ENCODE measurements at regions not wholly inside any gene's neighbourhood (a gene's known extent, or its start where the extent isn't known, plus 50 kb on each side); places are given as distances from the start of the nearest gene placed in this dataset.

DNA sequence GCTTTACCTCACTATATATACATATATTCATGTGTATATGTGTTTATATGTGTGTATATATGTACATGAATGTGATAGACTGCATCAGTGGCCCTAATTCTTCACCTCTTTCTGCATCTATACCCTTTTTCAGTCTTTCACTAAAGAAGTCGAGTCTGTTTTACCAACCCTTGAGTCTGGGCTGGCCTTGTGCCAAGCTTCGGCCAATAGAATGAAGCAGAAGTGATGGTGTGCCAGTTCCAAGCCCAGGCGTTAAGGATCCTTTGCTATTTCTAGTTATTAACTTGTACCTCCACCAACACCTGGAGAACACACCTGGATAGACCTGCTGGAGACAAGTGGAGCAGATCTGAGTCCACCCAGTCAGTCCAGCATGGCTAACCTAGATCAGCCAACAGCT, 61.6 kb upstream of the PPM1J start:
- H3K4me3 Mint-ChIP-seq (ENCODE audit: unreplicated experiment) = no peak overlapping the region
- no peaks in the 10 kb centered on the region for H3K27me3 Mint-ChIP-seq (ENCODE audit: insufficient read depth, unreplicated experiment)
- ChIA-PET POLR2A (no interaction called here), CTCF (interaction anchor here (0.6 kb wide), 1 partner anchor 21 kb away, joined by 3 read pairs; no protein-coding TSS in a partner anchor)
- H3K9me3 Mint-ChIP-seq (ENCODE audit: unreplicated experiment) = no peaks in the 10 kb centered on the region
- intact Hi-C loops (cut with micrococcal nuclease) = no loop called here
- no peaks in the 10 kb centered on the region for H3K4me1 Mint-ChIP-seq (ENCODE audit: insufficient read depth, unreplicated experiment)
- DNase-seq (ENCODE audit: unreplicated experiment) = no peak
- H3K36me3 Mint-ChIP-seq (ENCODE audit: insufficient read depth, unreplicated experiment) = no peaks in the 10 kb centered on the region
- BruUV-seq (replicated peaks) = no TSS peak
- TF ChIP-seq, protein P1, sequence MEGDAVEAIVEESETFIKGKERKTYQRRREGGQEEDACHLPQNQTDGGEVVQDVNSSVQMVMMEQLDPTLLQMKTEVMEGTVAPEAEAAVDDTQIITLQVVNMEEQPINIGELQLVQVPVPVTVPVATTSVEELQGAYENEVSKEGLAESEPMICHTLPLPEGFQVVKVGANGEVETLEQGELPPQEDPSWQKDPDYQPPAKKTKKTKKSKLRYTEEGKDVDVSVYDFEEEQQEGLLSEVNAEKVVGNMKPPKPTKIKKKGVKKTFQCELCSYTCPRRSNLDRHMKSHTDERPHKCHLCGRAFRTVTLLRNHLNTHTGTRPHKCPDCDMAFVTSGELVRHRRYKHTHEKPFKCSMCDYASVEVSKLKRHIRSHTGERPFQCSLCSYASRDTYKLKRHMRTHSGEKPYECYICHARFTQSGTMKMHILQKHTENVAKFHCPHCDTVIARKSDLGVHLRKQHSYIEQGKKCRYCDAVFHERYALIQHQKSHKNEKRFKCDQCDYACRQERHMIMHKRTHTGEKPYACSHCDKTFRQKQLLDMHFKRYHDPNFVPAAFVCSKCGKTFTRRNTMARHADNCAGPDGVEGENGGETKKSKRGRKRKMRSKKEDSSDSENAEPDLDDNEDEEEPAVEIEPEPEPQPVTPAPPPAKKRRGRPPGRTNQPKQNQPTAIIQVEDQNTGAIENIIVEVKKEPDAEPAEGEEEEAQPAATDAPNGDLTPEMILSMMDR (IDR thresholded peaks at IDR 0.05; ENCODE audit: unreplicated experiment) = no peak
- no peak overlapping the region for H3K27ac Mint-ChIP-seq (ENCODE audit: low read depth, unreplicated experiment)

DNA sequence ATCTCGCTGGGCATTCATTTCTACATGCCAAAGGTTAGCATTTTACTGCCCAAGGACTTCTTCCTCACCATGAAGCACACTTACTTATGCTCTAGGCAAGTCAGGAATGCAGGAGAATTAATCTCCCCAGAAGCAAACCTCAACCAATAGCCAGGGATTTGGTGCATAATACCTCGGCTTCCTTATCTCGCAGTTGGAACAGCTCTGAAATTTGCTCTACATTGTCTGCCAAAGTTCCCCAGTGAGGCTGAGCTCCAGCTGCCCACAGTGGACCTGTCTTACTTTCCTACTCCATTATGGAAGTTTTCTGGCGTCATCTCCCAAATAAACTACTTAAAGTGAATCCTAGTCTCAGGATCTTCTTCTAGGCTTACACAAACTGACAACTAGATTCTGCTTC, 57.6 kb upstream of the PPM1J start:
- no peaks in the 10 kb centered on the region for H3K4me1 Mint-ChIP-seq (ENCODE audit: insufficient read depth, unreplicated experiment)
- TF ChIP-seq, protein P1 (IDR thresholded peaks at IDR 0.05; ENCODE audit: unreplicated experiment) = no peak
- intact Hi-C loops (cut with micrococcal nuclease) = no loop called here
- no peaks in the 10 kb centered on the region for H3K27me3 Mint-ChIP-seq (ENCODE audit: insufficient read depth, unreplicated experiment)
- H3K4me3 Mint-ChIP-seq (ENCODE audit: unreplicated experiment) = no peak overlapping the region
- BruUV-seq (replicated peaks) = no TSS peak
- CTCF ChIA-PET = no interaction called here
- DNase-seq (ENCODE audit: unreplicated experiment) = no peak
- POLR2A ChIA-PET = no interaction called here
- no peaks in the 10 kb centered on the region for H3K9me3 Mint-ChIP-seq (ENCODE audit: unreplicated experiment)
- H3K27ac Mint-ChIP-seq (ENCODE audit: low read depth, unreplicated experiment) = no peak overlapping the region
- peaks cover 4% of the 10 kb centered on the region for H3K36me3 Mint-ChIP-seq (ENCODE audit: insufficient read depth, unreplicated experiment)

DNA sequence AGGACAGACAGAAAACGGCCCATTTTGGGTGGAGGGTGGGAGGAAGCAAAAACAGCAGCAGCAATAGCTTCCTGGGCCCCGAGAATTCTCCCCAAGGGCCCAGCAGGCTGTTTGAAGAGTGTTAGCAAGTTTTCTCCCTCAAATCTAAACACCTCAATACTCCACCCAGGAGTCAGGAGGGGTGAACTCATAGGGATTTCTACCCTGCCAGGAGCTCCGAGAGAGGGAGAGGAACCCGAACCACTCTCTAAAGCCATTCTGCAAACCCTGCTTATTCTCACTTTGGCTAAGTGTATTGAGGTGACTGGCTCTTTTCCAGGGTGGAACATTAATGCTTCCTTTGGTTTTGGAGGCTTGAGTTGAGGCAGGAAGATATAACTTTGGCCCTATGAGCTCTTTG, 55.6 kb upstream of the PPM1J start:
- POLR2A ChIA-PET = interaction anchor here (0.9 kb wide), 1 partner anchor 18 kb away, joined by 3 read pairs; no protein-coding TSS in a partner anchor
- no peak for DNase-seq (ENCODE audit: unreplicated experiment)
- CTCF ChIA-PET = interaction anchor here (0.8 to 1.1 kb wide), 4 partner anchors 34 to 55 kb away, joined by 3 to 4 read pairs (median 4); a partner anchor contains a TSS
- Mint-ChIP-seq H3K36me3 (ENCODE audit: insufficient read depth, unreplicated experiment) (peaks cover 4% of the 10 kb centered on the region), H3K27me3 (ENCODE audit: insufficient read depth, unreplicated experiment) (no peaks in the 10 kb centered on the region), H3K9me3 (ENCODE audit: unreplicated experiment) (no peaks in the 10 kb centered on the region), H3K4me1 (ENCODE audit: insufficient read depth, unreplicated experiment) (no peaks in the 10 kb centered on the region), H3K27ac (ENCODE audit: low read depth, unreplicated experiment) (no peak overlapping the region), H3K4me3 (ENCODE audit: unreplicated experiment) (no peak overlapping the region)
- intact Hi-C loops (cut with micrococcal nuclease) = no loop called here
- no TSS peak for BruUV-seq (replicated peaks)
- TF ChIP-seq, protein P1 (IDR thresholded peaks at IDR 0.05; ENCODE audit: unreplicated experiment) = no peak

DNA sequence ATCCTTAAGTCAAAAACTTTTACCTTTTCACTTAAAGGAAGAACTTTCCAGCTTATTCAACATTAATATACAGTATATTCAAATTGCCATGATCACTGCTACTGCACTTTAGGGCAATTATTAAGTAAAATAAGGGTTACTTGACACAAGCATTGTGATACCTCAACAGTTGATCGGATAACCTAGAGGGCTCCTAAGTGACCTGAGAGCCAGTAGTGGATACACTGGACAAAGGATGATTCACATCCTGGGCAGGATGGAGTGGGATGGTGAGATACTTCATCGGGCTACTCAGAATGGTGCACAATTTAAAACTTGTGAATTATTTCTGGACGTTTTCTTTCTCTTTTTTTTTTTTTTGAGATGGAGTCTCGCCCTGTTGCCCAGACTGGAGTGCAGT, 54.5 kb upstream of the PPM1J start:
- no peaks in the 10 kb centered on the region for H3K4me1 Mint-ChIP-seq (ENCODE audit: insufficient read depth, unreplicated experiment)
- H3K27ac Mint-ChIP-seq (ENCODE audit: low read depth, unreplicated experiment) = no peak overlapping the region
- H3K9me3 Mint-ChIP-seq (ENCODE audit: unreplicated experiment) = no peaks in the 10 kb centered on the region
- peaks cover 4% of the 10 kb centered on the region for H3K36me3 Mint-ChIP-seq (ENCODE audit: insufficient read depth, unreplicated experiment)
- intact Hi-C loops (cut with micrococcal nuclease) = no loop called here
- no peaks in the 10 kb centered on the region for H3K27me3 Mint-ChIP-seq (ENCODE audit: insufficient read depth, unreplicated experiment)
- ChIA-PET POLR2A (no interaction called here), CTCF (interaction anchor here (0.7 to 2.5 kb wide), 2 partner anchors 23 to 51 kb away, joined by 3 to 10 read pairs; a partner anchor contains a TSS)
- no TSS peak for BruUV-seq (replicated peaks)
- DNase-seq (ENCODE audit: unreplicated experiment) = no peak
- TF ChIP-seq, protein P1 (IDR thresholded peaks at IDR 0.05; ENCODE audit: unreplicated experiment) = no peak
- H3K4me3 Mint-ChIP-seq (ENCODE audit: unreplicated experiment) = no peak overlapping the region

All from MCF 10A (cell line).